ENCODE measurements at regions not wholly inside any gene's neighbourhood (a gene's known extent, or its start where the extent isn't known, plus 50 kb on each side); places are given as distances from the start of the nearest gene placed in this dataset.

DNA sequence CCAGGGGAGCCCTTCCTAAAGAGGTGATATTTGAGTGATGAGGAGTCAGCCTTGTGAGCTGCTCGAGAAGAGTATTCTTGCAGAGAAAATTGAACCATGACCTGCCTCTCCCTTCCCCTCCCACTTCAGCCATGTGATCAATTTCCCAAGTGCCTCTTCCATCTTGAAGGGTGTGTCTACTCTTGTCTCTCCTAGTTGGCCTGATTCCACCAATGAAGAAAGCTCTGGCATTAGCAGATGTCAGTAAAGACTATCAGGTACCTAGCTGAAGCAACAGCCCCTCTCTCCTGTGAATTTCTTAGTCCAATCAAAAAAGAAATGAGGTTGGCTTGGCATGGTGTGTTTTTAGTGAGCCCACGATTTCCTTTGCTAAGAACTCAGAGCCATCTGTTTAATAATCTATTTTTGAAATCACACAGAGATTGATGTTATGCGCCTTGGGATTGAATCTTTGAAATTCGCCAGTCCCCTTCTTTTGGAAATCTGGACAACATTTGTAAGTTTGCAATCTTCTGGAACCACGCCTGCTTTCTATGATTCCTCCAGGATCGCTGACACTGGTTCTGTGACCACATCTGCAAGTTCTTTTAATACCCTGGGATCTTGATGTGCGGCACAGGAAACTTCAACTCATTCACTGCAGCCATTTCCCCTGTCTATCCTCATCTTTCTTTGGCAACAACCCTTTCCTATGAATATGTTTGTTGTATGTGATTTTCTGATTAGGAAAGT, 404.6 kb downstream of the DMRT2 start:
- TF ChIP-seq CTCF (IDR thresholded peaks at IDR 0.05; ENCODE audit: poor library complexity) (no peak), EZH2 (IDR thresholded peaks at IDR 0.05; ENCODE audit: borderline replicate concordance) (no peak)

All from hepatocyte (in vitro differentiated cells).